CD14-positive monocyte (primary cell): ENCODE measurements at regions not wholly inside any gene's neighbourhood (a gene's known extent, or its start where the extent isn't known, plus 50 kb on each side); places are given as distances from the start of the nearest gene placed in this dataset.

ENCODE experiments used
- DNase-seq, 3 donors: peaks; one replicate each; pipeline ENCODE4 v3.0.0-alpha.2; 2011 to 2022
- H2AFZ ChIP-seq: 2 replicates; pipeline ENCODE4 v1.6.0; 2012; ENCODE audit warnings: mild to moderate bottlenecking, low read depth, low read length, inconsistent platforms; ENCODE audit not compliant: insufficient read depth, poor library complexity, severe bottlenecking
- H3K27ac ChIP-seq, 2 donors: 1 replicate in 1 of 2; 2 replicates in 1 of 2; pipeline ENCODE4 v1.5.1; 2012 to 2013; ENCODE audit warnings: low read length in 2 of 2, control low read depth in 1 of 2, inconsistent platforms in 1 of 2, low read depth in 1 of 2, mild to moderate bottlenecking in 1 of 2
- H3K27me3 ChIP-seq, 2 donors: one replicate each; pipeline versions ENCODE4 v1.6.0 to v1.6.1; 2011 to 2013; ENCODE audit warnings: low read length in 2 of 2; ENCODE audit not compliant: control insufficient read depth in 2 of 2, insufficient read depth in 2 of 2
- H3K36me3 ChIP-seq, 2 donors: replicated peaks in 1 of 2; 1 replicate in 1 of 2; 2 replicates in 1 of 2; pipeline versions ENCODE4 v1.5.1 to v1.6.1; 2012 to 2013; ENCODE audit warnings: low read length in 2 of 2, control low read depth in 1 of 2, inconsistent platforms in 1 of 2, mild to moderate bottlenecking in 1 of 2; ENCODE audit not compliant: insufficient read depth in 2 of 2, control insufficient read depth in 1 of 2
- H3K4me1 ChIP-seq, 2 donors: 1 replicate in 1 of 2; 2 replicates in 1 of 2; pipeline versions ENCODE4 v1.5.1 to v1.6.1; 2012 to 2013; ENCODE audit warnings: low read length in 2 of 2, control low read depth in 1 of 2, inconsistent platforms in 1 of 2, mild to moderate bottlenecking in 1 of 2, moderate library complexity in 1 of 2; ENCODE audit not compliant: insufficient read depth in 2 of 2, control insufficient read depth in 1 of 2
- H3K4me2 ChIP-seq: replicated peaks from 2 replicates; pipeline ENCODE3; 2012; ENCODE audit warnings: low read length, moderate library complexity, mild to moderate bottlenecking; ENCODE audit not compliant: poor library complexity, severe bottlenecking; ENCODE audit errors: extremely low read depth
- H3K4me3 ChIP-seq, 3 experiments: fragments of 200-600 bp in 1 of 3; sonication (generic) in 1 of 3; replicated peaks in 1 of 3; 1 replicate in 2 of 3; 2 replicates in 1 of 3; pipeline ENCODE4 v1.5.1; 2011 to 2013; ENCODE audit warnings: low read length in 3 of 3, mild to moderate bottlenecking in 3 of 3, control low read depth in 2 of 3, low read depth in 2 of 3, inconsistent platforms in 1 of 3, moderate library complexity in 1 of 3
- H3K79me2 ChIP-seq: 2 replicates; pipeline ENCODE4 v1.6.0; 2012; ENCODE audit warnings: mild to moderate bottlenecking, control low read depth, inconsistent platforms, low read length, moderate library complexity; ENCODE audit not compliant: insufficient read depth
- H3K9ac ChIP-seq: 2 replicates; pipeline ENCODE4 v1.6.0; 2017; ENCODE audit warnings: low read length, mild to moderate bottlenecking; ENCODE audit not compliant: insufficient read depth, poor library complexity, severe bottlenecking
- H3K9me3 ChIP-seq, 2 donors: replicated peaks in 1 of 2; 1 replicate in 1 of 2; 2 replicates in 1 of 2; pipeline versions ENCODE4 v1.5.1 to v1.6.1; 2012 to 2013; ENCODE audit warnings: low read length in 2 of 2, control low read depth in 1 of 2; ENCODE audit not compliant: control insufficient read depth in 1 of 2, insufficient read depth in 1 of 2
- H4K20me1 ChIP-seq: 2 replicates; pipeline ENCODE4 v1.6.0; 2012; ENCODE audit warnings: mild to moderate bottlenecking, low read length, control low read depth, moderate library complexity; ENCODE audit not compliant: insufficient read depth
- H3K27ac Mint-ChIP-seq, 7 donors: one replicate each; pipeline ENCODE4 v1.8.0; 2020; ENCODE audit warnings: mild to moderate bottlenecking in 7 of 7, mixed read lengths in 7 of 7, moderate library complexity in 6 of 7, inconsistent platforms in 2 of 7
- H3K27me3 Mint-ChIP-seq, 3 donors: one replicate each; pipeline ENCODE4 v1.8.0; 2021 to 2022; ENCODE audit warnings: low read depth in 3 of 3, mild to moderate bottlenecking in 3 of 3, mixed read lengths in 3 of 3, moderate library complexity in 3 of 3, inconsistent platforms in 1 of 3
- H3K36me3 Mint-ChIP-seq, 2 donors: one replicate each; pipeline ENCODE4 v1.8.0; 2020; ENCODE audit warnings: mixed read lengths in 2 of 2, inconsistent platforms in 1 of 2, mild to moderate bottlenecking in 1 of 2
- H3K4me1 Mint-ChIP-seq: one replicate; pipeline ENCODE4 v1.8.0; 2020; ENCODE audit warnings: mild to moderate bottlenecking, mixed read lengths
- H3K4me3 Mint-ChIP-seq, 2 donors: one replicate each; pipeline ENCODE4 v1.8.0; 2020; ENCODE audit warnings: mild to moderate bottlenecking in 2 of 2, mixed read lengths in 2 of 2, moderate library complexity in 1 of 2
- H3K9me3 Mint-ChIP-seq, 7 donors: one replicate each; pipeline ENCODE4 v1.8.0; 2020 to 2022; ENCODE audit warnings: mixed read lengths in 7 of 7, mild to moderate bottlenecking in 6 of 7, moderate library complexity in 6 of 7, inconsistent platforms in 2 of 7
- CTCF ChIP-seq: fragments of 200-600 bp; IDR thresholded peaks from one replicate; pipeline ENCODE4 v1.8.0; 2022; ENCODE audit warnings: antibody characterized with exemption, mild to moderate bottlenecking
- WGBS: methylation state at CpG from one replicate; pipeline ENCODE4 v1.1.5; 2013; ENCODE audit warnings: missing lambda C conversion rate; ENCODE audit not compliant: insufficient coverage; 5-methylcytosine and 5-hydroxymethylcytosine counted together
- intact Hi-C, 2 donors: fragments of 100-400 bp; cut with micrococcal nuclease; formaldehyde crosslinking; loops; one replicate each; pipeline versions ENCODE4 v1.15.0 to v1.15.1; 2023

DNA sequence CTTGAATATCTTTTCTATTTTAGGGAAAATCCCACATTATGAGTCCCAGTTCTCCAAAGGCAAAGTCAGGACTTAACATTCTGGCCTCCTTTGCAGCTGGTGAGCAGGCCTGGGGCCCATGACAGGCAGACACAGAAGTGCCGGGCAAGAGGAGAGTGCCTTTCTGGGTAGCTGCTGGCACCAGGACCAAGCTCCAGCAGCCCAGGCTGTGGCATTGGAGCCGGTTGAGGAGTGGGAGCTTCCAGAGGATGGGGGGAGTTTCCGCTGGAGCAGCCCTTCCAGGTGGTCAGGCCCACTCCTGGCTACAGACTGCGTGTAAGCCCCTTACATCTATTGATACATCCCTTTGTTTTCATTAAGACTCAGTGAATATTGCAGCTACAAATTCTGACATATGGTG is 123.9 kb downstream of the URB2 start:
- Mint-ChIP-seq H3K4me3 (no peak overlapping the region), H3K27me3 (peaks cover 2 to 11% (median 2%) of the 10 kb centered on the region in 3 donors), H3K27ac (no peak overlapping the region), H3K9me3 (peaks cover 2 to 11% (median 8%) of the 10 kb centered on the region in 7 donors), H3K4me1 (peaks cover 4% of the 10 kb centered on the region), H3K36me3 (no peaks in the 10 kb centered on the region)
- Histone ChIP-seq H3K4me3 (no peak overlapping the region), H3K4me1 (no peaks in the 10 kb centered on the region), H2AFZ (no peak overlapping the region), H3K9ac (no peak overlapping the region), H3K79me2 (no peaks in the 10 kb centered on the region), H3K27me3 (no peaks in the 10 kb centered on the region), H3K27ac (no peak overlapping the region), H3K36me3 (no peaks in the 10 kb centered on the region), H3K9me3 (peaks cover 0 to 4% of the 10 kb centered on the region in 2 donors), H3K4me2 (no peak overlapping the region), H4K20me1 (no peaks in the 10 kb centered on the region)
- DNase-seq, result no peak
- no peak for TF ChIP-seq CTCF
- WGBS, result 83% methylated on average over 1 of the region's 4 CpGs
- intact Hi-C loops, result no loop called here

GRCh38 chr1:229751610-229752009 is 125.6 kb downstream of the URB2 start:
- peaks cover 2 to 6% (median 2%) of the 10 kb centered on the region in 3 donors for H3K27me3 Mint-ChIP-seq
- intact Hi-C loops, result no loop called here
- no peak overlapping the region for H2AFZ ChIP-seq
- no peak overlapping the region for H3K4me3 ChIP-seq
- no peaks in the 10 kb centered on the region for H3K36me3 ChIP-seq
- no peak for DNase-seq
- H3K27ac Mint-ChIP-seq, result no peak overlapping the region
- H3K36me3 Mint-ChIP-seq, result no peaks in the 10 kb centered on the region
- no peak overlapping the region for H3K4me2 ChIP-seq
- no peaks in the 10 kb centered on the region for H3K4me1 ChIP-seq
- H3K9me3 Mint-ChIP-seq, result peaks cover 0 to 7% (median 6%) of the 10 kb centered on the region in 7 donors
- H4K20me1 ChIP-seq, result no peaks in the 10 kb centered on the region
- no peak for TF ChIP-seq CTCF
- H3K79me2 ChIP-seq, result no peaks in the 10 kb centered on the region
- H3K9me3 ChIP-seq, result peaks cover 2 to 5% of the 10 kb centered on the region in 2 donors
- H3K4me3 Mint-ChIP-seq, result no peak overlapping the region
- peaks cover 4% of the 10 kb centered on the region for H3K4me1 Mint-ChIP-seq
- no peak overlapping the region for H3K9ac ChIP-seq
- no peak overlapping the region for H3K27ac ChIP-seq
- H3K27me3 ChIP-seq, result no peaks in the 10 kb centered on the region
